Mucosa of rectum (tissue), 2 donors: ENCODE measurements at regions not wholly inside any gene's neighbourhood (a gene's known extent, or its start where the extent isn't known, plus 50 kb on each side); places are given as distances from the start of the nearest gene placed in this dataset.

ENCODE experiments used
- H3K27ac ChIP-seq, 2 donors: one replicate each; pipeline ENCODE4 v1.7.0; 2013; ENCODE audit warnings: inconsistent platforms in 2 of 2, low read depth in 2 of 2, low read length in 2 of 2
- H3K27me3 ChIP-seq, 2 donors: one replicate each; pipeline ENCODE4 v1.7.0; 2013; ENCODE audit warnings: low read length in 2 of 2; ENCODE audit not compliant: control insufficient read depth in 2 of 2, insufficient read depth in 2 of 2
- H3K36me3 ChIP-seq, 2 donors: one replicate each; pipeline ENCODE4 v1.7.0; 2013; ENCODE audit warnings: low read length in 2 of 2; ENCODE audit not compliant: control insufficient read depth in 2 of 2, insufficient read depth in 2 of 2
- H3K4me1 ChIP-seq, 2 donors: one replicate each; pipeline ENCODE4 v1.7.0; 2013; ENCODE audit warnings: low read length in 2 of 2, mild to moderate bottlenecking in 1 of 2; ENCODE audit not compliant: control insufficient read depth in 2 of 2, insufficient read depth in 2 of 2
- H3K4me3 ChIP-seq, 2 donors: one replicate each; pipeline ENCODE4 v1.7.0; 2013; ENCODE audit warnings: low read length in 2 of 2
- H3K9ac ChIP-seq, 2 donors: one replicate each; pipeline ENCODE4 v1.7.0; 2013; ENCODE audit warnings: low read length in 2 of 2, low read depth in 1 of 2, mild to moderate bottlenecking in 1 of 2
- H3K9me3 ChIP-seq, 2 donors: one replicate each; pipeline ENCODE4 v1.7.0; 2013; ENCODE audit warnings: low read length in 2 of 2; ENCODE audit not compliant: control insufficient read depth in 2 of 2
- donor health status: healthy.
- donor health status: Normal muscosa, but diverticular disease.

DNA sequence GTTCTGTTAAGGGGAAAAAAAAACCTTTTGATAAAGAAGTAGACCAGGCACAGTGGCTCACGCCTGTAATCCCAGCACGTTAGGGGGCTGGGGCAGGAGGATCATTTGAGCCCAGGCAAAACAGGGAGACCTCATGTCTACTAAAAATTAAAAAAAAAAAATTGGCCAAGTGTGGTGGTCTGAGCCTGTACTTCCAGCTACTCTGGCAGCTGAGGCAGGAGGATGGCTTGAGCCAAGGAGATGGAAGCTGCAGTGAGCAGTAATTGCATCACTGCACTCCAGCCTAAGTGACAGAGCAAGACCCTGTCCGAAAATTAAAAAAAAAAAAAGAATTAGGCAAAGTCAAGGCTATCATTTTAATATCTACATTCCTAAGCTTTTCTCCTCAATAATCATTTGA is 124.8 kb upstream of the CPM start:
- H3K9me3 ChIP-seq, result no peaks in the 10 kb centered on the region
- H3K4me3 ChIP-seq, result no peak overlapping the region
- H3K27me3 ChIP-seq, result no peaks in the 10 kb centered on the region
- no peak overlapping the region for H3K27ac ChIP-seq
- H3K4me1 ChIP-seq, result no peaks in the 10 kb centered on the region
- no peak overlapping the region for H3K9ac ChIP-seq
- H3K36me3 ChIP-seq, result no peaks in the 10 kb centered on the region

DNA sequence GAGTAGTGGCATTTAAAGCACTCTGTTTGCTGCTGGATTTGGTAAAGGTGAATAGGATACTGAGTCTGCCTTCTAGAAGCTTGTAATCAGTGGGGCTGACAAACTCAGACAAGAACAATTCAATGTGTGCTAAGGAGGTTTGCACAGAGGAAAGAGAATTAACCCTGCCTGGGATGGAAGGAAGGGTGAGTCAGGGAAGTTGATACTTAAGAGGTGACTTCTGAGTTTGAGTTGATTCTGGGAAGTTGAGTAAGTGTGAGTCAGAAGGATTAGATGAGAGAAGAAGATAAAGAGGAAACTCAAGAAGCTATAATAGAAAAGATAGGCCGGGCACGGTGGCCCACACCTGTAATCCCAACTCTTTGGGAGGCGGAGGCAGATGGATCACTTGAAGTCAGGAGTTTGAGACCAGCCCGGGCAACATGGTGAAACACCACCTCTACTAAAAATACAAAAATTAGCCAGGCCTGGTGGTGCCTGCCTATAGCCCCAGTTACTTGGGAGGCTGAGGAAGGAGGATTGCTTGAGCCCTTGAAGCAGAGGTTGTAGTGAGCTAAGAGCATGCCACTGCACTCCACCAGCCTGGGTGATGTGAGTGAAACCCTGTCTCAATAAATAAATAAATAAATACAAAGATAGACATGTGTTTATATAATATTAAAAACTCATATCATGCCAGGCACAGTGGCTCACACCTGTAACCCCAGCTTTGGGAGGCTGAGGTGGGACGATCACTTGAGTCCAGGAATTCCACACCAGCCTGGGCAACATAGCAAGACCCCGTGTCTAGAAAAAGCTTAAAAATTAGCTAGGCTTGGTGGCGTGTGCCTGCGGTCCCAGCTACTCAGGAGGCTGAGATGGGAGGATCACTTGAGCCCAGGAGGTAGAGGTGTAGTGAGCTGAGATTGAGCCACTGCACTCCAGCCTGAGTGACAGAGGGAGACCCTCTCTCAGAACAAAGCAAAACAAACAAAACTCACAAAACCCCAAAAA is 126.8 kb upstream of the CPM start:
- no peaks in the 10 kb centered on the region for H3K27me3 ChIP-seq
- H3K9ac ChIP-seq, result no peak overlapping the region
- H3K4me1 ChIP-seq, result no peaks in the 10 kb centered on the region
- H3K9me3 ChIP-seq, result no peaks in the 10 kb centered on the region
- no peak overlapping the region for H3K27ac ChIP-seq
- H3K4me3 ChIP-seq, result no peak overlapping the region
- H3K36me3 ChIP-seq, result no peaks in the 10 kb centered on the region

DNA sequence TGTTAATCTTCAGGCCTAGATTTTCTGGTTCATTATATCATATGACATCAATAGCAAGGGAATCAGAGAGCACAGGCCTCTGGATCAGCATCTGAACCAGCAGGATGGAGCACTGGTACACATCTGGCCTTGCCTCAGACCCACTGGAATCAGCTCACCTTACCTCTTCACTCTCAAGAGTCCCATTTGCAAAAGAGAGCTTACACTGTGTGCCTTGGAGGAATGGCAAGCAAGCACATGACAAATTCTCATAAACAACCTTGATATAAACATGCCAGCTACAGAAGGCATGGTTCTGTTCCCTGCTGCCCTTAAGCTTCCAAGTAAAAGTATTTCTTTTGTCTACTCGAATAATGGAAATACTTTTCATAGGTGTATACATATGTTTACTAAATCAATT is 128.6 kb upstream of the CPM start:
- Histone ChIP-seq H3K9ac (no peak overlapping the region), H3K27ac (no peak overlapping the region), H3K36me3 (no peaks in the 10 kb centered on the region), H3K4me1 (peaks cover 0 to 5% of the 10 kb centered on the region in 2 donors), H3K9me3 (no peaks in the 10 kb centered on the region), H3K27me3 (no peaks in the 10 kb centered on the region), H3K4me3 (no peak overlapping the region)

DNA sequence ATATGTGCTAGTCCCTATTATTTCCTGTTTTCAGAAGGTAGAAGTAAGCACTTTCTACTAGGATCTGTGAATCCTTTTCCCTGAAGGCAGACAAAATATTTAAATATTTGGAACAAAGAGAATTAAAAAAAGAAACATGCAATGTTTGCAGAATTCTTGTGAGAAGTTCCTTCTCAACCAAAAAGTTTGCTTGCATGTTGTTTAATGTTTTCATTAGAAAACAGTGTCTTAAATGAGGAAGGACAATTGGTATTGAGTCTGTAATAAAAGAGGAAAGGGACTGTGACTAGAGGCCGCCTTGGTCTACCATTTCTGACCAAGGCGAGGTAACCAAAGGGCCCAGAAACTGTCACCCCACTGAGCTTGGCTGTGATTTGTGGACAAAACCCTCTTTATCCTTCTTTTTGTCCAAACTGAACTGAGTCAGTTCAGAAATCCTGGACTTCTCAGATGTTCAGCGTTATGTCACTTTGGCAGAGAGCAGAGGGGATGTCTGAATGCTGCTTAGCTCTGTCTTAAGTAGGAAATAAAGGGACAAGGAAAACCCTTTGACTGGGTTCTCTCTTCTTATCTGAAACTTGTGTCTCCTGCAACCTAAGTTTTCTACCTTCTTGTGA is 129.8 kb upstream of the CPM start:
- Histone ChIP-seq H3K27me3 (no peaks in the 10 kb centered on the region), H3K4me3 (no peak overlapping the region), H3K9me3 (no peaks in the 10 kb centered on the region), H3K9ac (no peak overlapping the region), H3K27ac (peak overlapping the region in 1 of 2 donors; percentile 39), H3K36me3 (no peaks in the 10 kb centered on the region), H3K4me1 (peaks cover 0 to 17% of the 10 kb centered on the region in 2 donors)

DNA sequence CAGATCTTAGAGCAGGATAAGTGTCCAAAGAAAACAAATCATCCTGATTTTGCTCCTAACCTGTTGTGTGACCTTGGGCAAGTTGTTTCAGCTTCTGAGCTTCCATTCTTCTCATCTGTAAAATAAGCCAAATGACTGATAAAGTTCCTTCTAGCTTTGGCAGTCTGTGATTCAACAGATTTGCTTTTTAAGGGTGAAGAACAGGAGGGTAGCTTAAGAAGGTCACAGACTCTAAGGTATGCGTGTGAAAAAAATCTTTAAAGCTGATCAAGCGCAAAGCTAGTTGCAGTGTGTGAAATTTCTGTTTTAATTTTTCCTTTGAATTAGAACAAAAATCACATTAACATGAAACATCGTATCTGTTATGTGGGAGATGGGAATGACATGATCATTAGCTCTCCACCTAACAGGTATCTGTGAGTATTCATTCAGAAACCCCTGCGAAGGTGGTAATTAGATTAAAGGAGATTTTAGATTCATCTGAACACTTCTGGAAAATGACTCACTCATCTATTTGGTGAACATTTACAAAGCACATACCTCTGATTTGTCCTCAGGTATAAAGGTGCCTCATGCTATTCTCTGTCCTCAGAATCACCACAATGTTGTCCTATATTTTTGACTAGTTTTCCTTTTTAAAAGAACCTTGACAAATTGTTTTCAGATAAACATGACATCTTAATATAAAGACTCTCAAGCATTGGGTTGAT is 131.9 kb upstream of the CPM start:
- H3K4me1 ChIP-seq, result peaks cover 0 to 27% of the 10 kb centered on the region in 2 donors
- no peak overlapping the region for H3K4me3 ChIP-seq
- no peak overlapping the region for H3K27ac ChIP-seq
- H3K9me3 ChIP-seq, result no peaks in the 10 kb centered on the region
- no peak overlapping the region for H3K9ac ChIP-seq
- no peaks in the 10 kb centered on the region for H3K36me3 ChIP-seq
- no peaks in the 10 kb centered on the region for H3K27me3 ChIP-seq

DNA sequence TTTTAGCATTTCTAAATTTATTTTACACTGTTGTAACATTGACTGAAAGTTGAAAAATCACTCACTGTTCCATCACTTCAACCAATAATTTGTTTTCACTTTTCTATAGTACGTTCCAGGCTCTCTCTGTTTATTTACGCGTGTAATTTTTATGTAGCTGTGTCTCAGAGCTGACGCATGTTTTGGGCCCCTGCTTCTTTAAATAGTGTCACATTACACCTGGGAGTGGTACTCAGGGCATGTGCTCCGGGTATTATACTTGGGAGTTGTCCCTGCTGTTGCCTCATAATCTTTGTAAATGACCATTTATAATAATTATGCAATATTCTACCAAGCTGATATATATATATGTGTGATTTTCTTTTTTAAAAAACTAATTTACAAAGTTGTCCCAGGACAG is 132.8 kb upstream of the CPM start:
- no peaks in the 10 kb centered on the region for H3K36me3 ChIP-seq
- H3K4me1 ChIP-seq, result peaks cover 0 to 32% of the 10 kb centered on the region in 2 donors
- H3K9ac ChIP-seq, result no peak overlapping the region
- H3K4me3 ChIP-seq, result no peak overlapping the region
- H3K9me3 ChIP-seq, result no peaks in the 10 kb centered on the region
- H3K27me3 ChIP-seq, result no peaks in the 10 kb centered on the region
- peak overlapping the region in 1 of 2 donors; percentile 26 for H3K27ac ChIP-seq

DNA sequence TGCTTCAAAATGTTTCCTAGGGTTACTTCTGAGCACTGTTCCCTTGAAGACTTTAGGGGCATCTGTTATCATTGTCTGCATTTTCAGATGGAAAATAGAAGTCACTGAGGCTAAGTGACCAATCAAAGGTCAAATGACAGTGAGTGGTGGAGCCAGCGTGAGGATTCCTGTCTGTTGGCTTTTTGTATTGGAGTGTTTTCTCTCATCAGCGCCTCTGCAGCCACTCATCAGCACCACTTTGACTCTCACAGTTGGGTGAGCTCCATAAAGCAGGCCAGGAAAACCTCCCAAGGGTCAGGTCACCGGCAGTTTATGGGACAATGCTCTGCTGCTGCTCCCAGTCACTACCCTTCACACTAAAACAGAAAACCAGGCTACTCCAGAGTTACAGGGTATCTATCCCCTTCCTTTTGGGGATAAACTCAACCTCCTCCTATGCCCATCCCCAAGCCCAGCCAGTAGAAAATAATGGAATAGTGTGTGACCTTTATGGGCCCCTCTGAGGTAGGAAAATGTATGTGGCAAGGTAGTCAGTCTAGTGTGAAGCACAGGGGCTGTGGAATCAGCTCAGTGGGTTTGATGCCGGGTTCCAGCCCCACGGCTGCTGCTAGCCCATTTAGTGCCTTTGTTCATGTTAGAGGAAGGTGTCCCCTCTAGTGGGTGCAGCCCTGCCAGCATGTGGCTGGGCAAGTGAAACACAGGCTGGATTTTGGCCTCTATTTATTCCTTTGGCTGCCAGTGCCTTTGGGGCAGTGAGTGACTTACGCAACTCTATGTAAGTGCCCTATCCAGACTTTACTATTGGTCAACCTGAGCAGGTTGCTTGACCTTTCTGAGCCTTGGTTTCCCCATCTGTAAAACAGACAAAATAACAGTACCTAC is 133.8 kb upstream of the CPM start:
- H3K36me3 ChIP-seq, result no peaks in the 10 kb centered on the region
- no peak overlapping the region for H3K4me3 ChIP-seq
- no peaks in the 10 kb centered on the region for H3K9me3 ChIP-seq
- H3K9ac ChIP-seq, result no peak overlapping the region
- no peaks in the 10 kb centered on the region for H3K27me3 ChIP-seq
- H3K27ac ChIP-seq, result peak overlapping the region in 1 of 2 donors; percentile 55
- peaks cover 0 to 36% of the 10 kb centered on the region in 2 donors for H3K4me1 ChIP-seq

DNA sequence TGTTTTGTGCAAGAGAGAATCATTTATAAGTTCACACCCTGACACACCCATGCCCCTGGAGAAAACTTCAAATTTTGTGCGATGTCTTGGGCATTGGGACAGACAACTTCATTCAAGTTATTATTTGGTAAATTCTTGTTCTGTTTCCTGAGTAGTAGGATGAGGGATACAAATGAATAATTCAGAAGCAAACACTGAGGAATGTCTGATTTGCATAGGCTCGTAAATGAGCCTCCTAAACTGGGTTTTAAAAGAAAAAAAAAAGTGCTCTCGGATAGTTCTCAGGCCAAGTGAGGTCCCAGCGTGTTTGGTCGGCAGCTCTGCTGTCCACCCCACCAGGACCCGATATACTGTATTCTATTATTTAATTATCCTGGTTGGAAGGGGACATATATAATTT is 134.7 kb upstream of the CPM start:
- H3K4me1 ChIP-seq, result peaks cover 0 to 36% of the 10 kb centered on the region in 2 donors
- no peaks in the 10 kb centered on the region for H3K36me3 ChIP-seq
- H3K27me3 ChIP-seq, result no peaks in the 10 kb centered on the region
- H3K27ac ChIP-seq, result peak overlapping the region in 1 of 2 donors; percentile 70
- no peak overlapping the region for H3K9ac ChIP-seq
- no peak overlapping the region for H3K4me3 ChIP-seq
- H3K9me3 ChIP-seq, result no peaks in the 10 kb centered on the region

DNA sequence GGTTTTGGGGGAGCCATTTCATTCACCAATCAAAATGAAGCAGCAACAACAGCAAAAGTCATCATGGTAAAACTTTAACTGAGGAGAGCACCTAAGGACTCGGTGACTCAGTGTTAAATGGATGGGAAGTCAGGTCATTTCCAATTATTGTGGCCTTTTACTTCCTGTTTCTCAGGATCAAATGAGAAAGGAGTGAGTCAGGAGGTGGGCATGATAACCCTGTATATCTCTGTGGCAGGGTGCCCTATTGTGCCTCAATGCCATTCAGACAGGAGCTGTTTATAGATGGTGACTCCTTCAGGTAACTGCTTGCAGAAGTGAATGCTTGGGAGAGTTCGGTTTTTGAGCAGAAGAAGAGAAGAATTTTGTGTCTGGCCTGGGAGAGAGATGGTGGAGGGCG is 135.5 kb upstream of the CPM start:
- H3K9ac ChIP-seq, result no peak overlapping the region
- H3K36me3 ChIP-seq, result no peaks in the 10 kb centered on the region
- no peak overlapping the region for H3K4me3 ChIP-seq
- H3K27ac ChIP-seq, result peak overlapping the region; percentile 57 to 70
- no peaks in the 10 kb centered on the region for H3K27me3 ChIP-seq
- H3K4me1 ChIP-seq, result peaks cover 0 to 36% of the 10 kb centered on the region in 2 donors
- H3K9me3 ChIP-seq, result no peaks in the 10 kb centered on the region
